Testis (tissue), 2 donors: ENCODE measurements at regions not wholly inside any gene's neighbourhood (a gene's known extent, or its start where the extent isn't known, plus 50 kb on each side); places are given as distances from the start of the nearest gene placed in this dataset.

Experiments
- DNase-seq: peaks from one replicate; pipeline ENCODE4 v3.0.0-alpha.2; 2019
- H3K27ac ChIP-seq, 2 donors: fragments of 200-600 bp; sonication (generic); one replicate each; pipeline ENCODE4 v1.5.1; 2019
- H3K27me3 ChIP-seq: fragments of 200-600 bp; sonication (generic); one replicate; pipeline ENCODE4 v1.5.1; 2019
- H3K36me3 ChIP-seq: fragments of 200-600 bp; sonication (generic); one replicate; pipeline ENCODE4 v1.5.1; 2017; ENCODE audit warnings: low read depth; ENCODE audit errors: missing control alignments
- H3K4me1 ChIP-seq: fragments of 200-600 bp; sonication (generic); one replicate; pipeline ENCODE4 v1.5.1; 2019
- H3K4me3 ChIP-seq, 2 donors: fragments of 200-600 bp; sonication (generic); one replicate each; pipeline ENCODE4 v1.5.1; 2017 to 2019
- H3K9me3 ChIP-seq: fragments of 200-600 bp; sonication (generic); one replicate; pipeline ENCODE4 v1.5.1; 2017
- POLR2A ChIP-seq: fragments of 450-650 bp; IDR thresholded peaks from one replicate; pipeline ENCODE4 v1.6.1; 2017; ENCODE audit warnings: antibody characterized with exemption, mild to moderate bottlenecking, moderate library complexity
- WGBS, 2 donors: methylation state at CpG; one replicate each; pipeline ENCODE4 v1.1.5; 2018; 5-methylcytosine and 5-hydroxymethylcytosine counted together
- intact Hi-C: fragments of 100-400 bp; cut with DNase I; formaldehyde crosslinking; loops from one replicate; pipeline ENCODE4 v1.15.1; 2023; ENCODE audit warnings: low total_unique reads
- TF ChIP-seq, protein P1 (sequence below), 3 experiments: fragments of 450-650 bp in 2 of 3; fragments of 200-600 bp in 1 of 3; sonication (generic) in 1 of 3; IDR thresholded peaks; one replicate each; pipeline ENCODE4 v1.5.1; 2016 to 2019; ENCODE audit warnings: antibody characterized with exemption in 3 of 3, mild to moderate bottlenecking in 2 of 3, moderate library complexity in 1 of 3

GRCh38 chr2:49687918-49688317 is 533.6 kb upstream of the FSHR start:
- TF ChIP-seq POLR2A: no peak
- TF ChIP-seq, protein P1, sequence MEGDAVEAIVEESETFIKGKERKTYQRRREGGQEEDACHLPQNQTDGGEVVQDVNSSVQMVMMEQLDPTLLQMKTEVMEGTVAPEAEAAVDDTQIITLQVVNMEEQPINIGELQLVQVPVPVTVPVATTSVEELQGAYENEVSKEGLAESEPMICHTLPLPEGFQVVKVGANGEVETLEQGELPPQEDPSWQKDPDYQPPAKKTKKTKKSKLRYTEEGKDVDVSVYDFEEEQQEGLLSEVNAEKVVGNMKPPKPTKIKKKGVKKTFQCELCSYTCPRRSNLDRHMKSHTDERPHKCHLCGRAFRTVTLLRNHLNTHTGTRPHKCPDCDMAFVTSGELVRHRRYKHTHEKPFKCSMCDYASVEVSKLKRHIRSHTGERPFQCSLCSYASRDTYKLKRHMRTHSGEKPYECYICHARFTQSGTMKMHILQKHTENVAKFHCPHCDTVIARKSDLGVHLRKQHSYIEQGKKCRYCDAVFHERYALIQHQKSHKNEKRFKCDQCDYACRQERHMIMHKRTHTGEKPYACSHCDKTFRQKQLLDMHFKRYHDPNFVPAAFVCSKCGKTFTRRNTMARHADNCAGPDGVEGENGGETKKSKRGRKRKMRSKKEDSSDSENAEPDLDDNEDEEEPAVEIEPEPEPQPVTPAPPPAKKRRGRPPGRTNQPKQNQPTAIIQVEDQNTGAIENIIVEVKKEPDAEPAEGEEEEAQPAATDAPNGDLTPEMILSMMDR (IDR thresholded peaks at IDR 0.05): peak in 2 of 3 experiments; percentile 22 to 49
- DNase-seq: no peak
- no peak overlapping the region for H3K4me3 ChIP-seq
- H3K27me3 ChIP-seq: no peaks in the 10 kb centered on the region
- H3K27ac ChIP-seq: no peak overlapping the region
- H3K4me1 ChIP-seq: no peaks in the 10 kb centered on the region
- 81 to 91% methylated on average over 1 of the region's 1 CpG for WGBS, 2 donors
- intact Hi-C loops: no loop called here
- H3K36me3 ChIP-seq: no peaks in the 10 kb centered on the region
- H3K9me3 ChIP-seq: no peaks in the 10 kb centered on the region

DNA sequence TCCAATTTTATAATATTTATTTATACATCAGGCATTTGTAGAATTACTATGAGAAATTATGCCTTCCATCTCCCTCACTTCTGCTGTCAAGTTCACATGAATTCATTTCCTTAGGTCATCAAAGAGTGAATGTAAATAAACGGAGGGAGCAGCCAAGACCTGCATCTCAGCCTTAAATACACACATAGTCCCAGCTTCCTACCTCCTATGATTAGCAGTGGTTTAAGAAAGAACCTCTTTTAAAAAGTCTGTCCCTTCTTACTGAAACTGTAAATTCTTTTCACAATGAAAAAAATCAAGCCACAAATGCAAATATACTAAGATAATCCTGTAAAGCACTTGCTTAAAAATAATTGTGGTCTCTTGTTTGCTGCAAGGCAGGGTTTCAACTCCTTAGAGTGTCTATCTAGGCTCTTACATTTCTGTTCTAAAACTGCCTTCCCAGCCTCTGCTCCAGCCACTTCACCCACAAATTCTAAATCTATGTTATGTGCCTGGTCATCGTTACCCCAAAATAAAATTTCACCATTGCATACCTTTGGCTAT is 532.7 kb upstream of the FSHR start:
- no peaks in the 10 kb centered on the region for H3K9me3 ChIP-seq
- intact Hi-C loops: no loop called here
- TF ChIP-seq, protein P1 (IDR thresholded peaks at IDR 0.05): no peak
- TF ChIP-seq POLR2A: no peak

GRCh38 chr2:49686291-49686690 is 532.0 kb upstream of the FSHR start:
- Histone ChIP-seq H3K27me3 (no peaks in the 10 kb centered on the region), H3K27ac (no peak overlapping the region), H3K36me3 (no peaks in the 10 kb centered on the region), H3K4me3 (no peak overlapping the region), H3K4me1 (no peaks in the 10 kb centered on the region), H3K9me3 (no peaks in the 10 kb centered on the region)
- intact Hi-C loops: no loop called here
- 72 to 77% methylated on average over 2 of the region's 2 CpGs for WGBS, 2 donors
- DNase-seq: no peak
- no peak for TF ChIP-seq POLR2A
- TF ChIP-seq, protein P1 (IDR thresholded peaks at IDR 0.05): no peak

More for the DNA sequence above, 532.7 kb upstream of the FSHR start:
- DNase-seq: no peak
- Histone ChIP-seq H3K4me3 (no peak overlapping the region), H3K4me1 (no peaks in the 10 kb centered on the region), H3K27ac (no peak overlapping the region), H3K36me3 (no peaks in the 10 kb centered on the region), H3K27me3 (no peaks in the 10 kb centered on the region)
- 60 to 66% methylated on average over 2 of the region's 2 CpGs for WGBS, 2 donors

- Histone ChIP-seq H3K4me1 (no peaks in the 10 kb centered on the region), H3K27ac (no peak overlapping the region), H3K9me3 (no peaks in the 10 kb centered on the region), H3K4me3 (no peak overlapping the region), H3K27me3 (no peaks in the 10 kb centered on the region), H3K36me3 (no peaks in the 10 kb centered on the region)
- DNase-seq: no peak
- WGBS, 2 donors: 90 to 100% methylated on average over 1 of the region's 1 CpG
- no peak for TF ChIP-seq POLR2A
- TF ChIP-seq, protein P1 (IDR thresholded peaks at IDR 0.05): no peak
- intact Hi-C loops: no loop called here
Observed at GRCh38 chr2:49677227-49677626, 522.9 kb upstream of the FSHR start.

DNA sequence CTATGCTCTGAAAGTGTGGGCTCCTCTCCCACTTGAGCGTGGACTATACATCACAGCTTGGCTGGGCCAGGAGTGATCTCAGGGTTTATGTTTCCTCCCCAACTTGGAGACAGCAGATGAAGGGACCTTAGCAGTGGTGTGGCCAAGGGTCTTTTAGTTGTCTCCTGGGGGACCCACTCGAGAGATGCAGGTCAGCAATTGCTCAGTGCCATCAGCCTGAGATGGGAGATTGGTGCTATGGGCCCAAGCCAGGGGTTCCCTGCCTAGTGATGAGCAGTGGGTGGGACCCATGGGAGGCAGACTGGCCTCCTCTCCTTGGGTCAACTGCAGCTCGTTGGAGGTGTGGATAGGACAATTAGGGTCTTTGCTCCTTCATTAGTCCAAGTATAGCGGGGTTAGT is 510.5 kb upstream of the FSHR start:
- intact Hi-C loops: no loop called here
- no peak for DNase-seq
- Histone ChIP-seq H3K36me3 (no peaks in the 10 kb centered on the region), H3K9me3 (no peaks in the 10 kb centered on the region), H3K4me3 (no peak overlapping the region), H3K4me1 (no peaks in the 10 kb centered on the region), H3K27me3 (no peaks in the 10 kb centered on the region), H3K27ac (no peak overlapping the region)
- TF ChIP-seq POLR2A: no peak
- TF ChIP-seq, protein P1 (IDR thresholded peaks at IDR 0.05): no peak
- WGBS, 2 donors: 91 to 100% methylated on average over 3 to 4 of the region's 4 CpGs
